Hepatocyte (in vitro differentiated cells): ENCODE measurements at regions not wholly inside any gene's neighbourhood (a gene's known extent, or its start where the extent isn't known, plus 50 kb on each side); places are given as distances from the start of the nearest gene placed in this dataset.

Experiments
- CTCF ChIP-seq: fragments of 200-600 bp; sonication (generic); IDR thresholded peaks from 2 replicates; pipeline ENCODE4 v1.5.1; 2016; ENCODE audit warnings: antibody characterized with exemption, mild to moderate bottlenecking; ENCODE audit not compliant: poor library complexity
- EZH2 ChIP-seq: fragments of 200-600 bp; sonication (generic); IDR thresholded peaks from 2 replicates; pipeline ENCODE4 v1.6.1; 2016; ENCODE audit warnings: antibody characterized with exemption, mild to moderate bottlenecking, borderline replicate concordance
- EZH2phosphoT487 ChIP-seq: fragments of 200-600 bp; sonication (generic); IDR thresholded peaks from one replicate; pipeline ENCODE4 v1.6.1; 2018; ENCODE audit warnings: antibody characterized with exemption, mild to moderate bottlenecking, low read depth, moderate library complexity; ENCODE audit not compliant: unreplicated experiment, severe bottlenecking

- TF ChIP-seq CTCF (no peak), EZH2 (no peak), EZH2phosphoT487 (no peak)
Observed at GRCh38 chr3:18723206-18723810, 298.2 kb upstream of the SATB1 start.
